HL-60 (cell line): ENCODE measurements at regions not wholly inside any gene's neighbourhood (a gene's known extent, or its start where the extent isn't known, plus 50 kb on each side); places are given as distances from the start of the nearest gene placed in this dataset.

Experiments used
- CTCF ChIP-seq: IDR thresholded peaks from one replicate; pipeline ENCODE4 v1.5.1; 2011; ENCODE audit warnings: low read length, control low read depth, inconsistent platforms; ENCODE audit not compliant: insufficient read depth
- POLR2AphosphoS5 ChIP-seq: IDR thresholded peaks from 2 replicates; pipeline ENCODE4 v1.6.1; 2012; ENCODE audit warnings: low read depth
- REST ChIP-seq: IDR thresholded peaks from 2 replicates; pipeline ENCODE4 v1.6.1; 2012; ENCODE audit warnings: low read depth; ENCODE audit not compliant: insufficient replicate concordance

GRCh38 chr10:62694537-62695126, 109.9 kb upstream of the ADO start:
- TF ChIP-seq POLR2AphosphoS5 = no peak
- TF ChIP-seq CTCF = no peak
- no peak for TF ChIP-seq REST
